WTC11 (cell line): ENCODE measurements at regions not wholly inside any gene's neighbourhood (a gene's known extent, or its start where the extent isn't known, plus 50 kb on each side); places are given as distances from the start of the nearest gene placed in this dataset.

Source experiments
- ATAC-seq: fragments of 200-7000 bp; cut with Tn5 transposase; 2 replicates; pipeline ENCODE4 v1.10.0; 2021; ENCODE audit warnings: mild to moderate bottlenecking, moderate library complexity
- CTCF ChIA-PET: fragments of 300-600 bp; sonication (Branson Sonifier 250); formaldehyde crosslinking; loops from one replicate; lab custom pipeline; 2021; ENCODE audit warnings: antibody characterized with exemption; lab: Charles Lee
- POLR2A ChIA-PET: fragments of 350-600 bp; sonication (Branson Sonifier 250); formaldehyde crosslinking; loops from one replicate; lab custom pipeline; 2021; ENCODE audit warnings: antibody characterized with exemption; lab: Charles Lee
- DNase-seq: peaks from one replicate; pipeline ENCODE4 v3.0.0; 2021; ENCODE audit warnings: low spot score
- H3K27ac Mint-ChIP-seq: 2 replicates; pipeline ENCODE4 v1.8.0; 2021; ENCODE audit warnings: mixed read lengths
- H3K27me3 Mint-ChIP-seq: 2 replicates; pipeline ENCODE4 v1.8.0; 2021; ENCODE audit warnings: low read depth, mild to moderate bottlenecking, moderate library complexity, mixed read lengths
- H3K36me3 Mint-ChIP-seq: 2 replicates; pipeline ENCODE4 v1.8.0; 2021; ENCODE audit warnings: mixed read lengths
- H3K4me1 Mint-ChIP-seq: 2 replicates; pipeline ENCODE4 v1.8.0; 2022; ENCODE audit warnings: mixed read lengths
- H3K4me3 Mint-ChIP-seq: 2 replicates; pipeline ENCODE4 v1.8.0; 2021; ENCODE audit warnings: mild to moderate bottlenecking, moderate library complexity, mixed read lengths
- H3K9me3 Mint-ChIP-seq: 2 replicates; pipeline ENCODE4 v1.8.0; 2021; ENCODE audit warnings: mixed read lengths
- ETV6 ChIP-seq: sonication (generic); formaldehyde crosslinking; IDR thresholded peaks from 2 replicates; pipeline ENCODE4 v1.8.1; 2022; ENCODE audit warnings: mild to moderate bottlenecking, missing genetic modification reagents
- FOXJ3 ChIP-seq: sonication (generic); formaldehyde crosslinking; IDR thresholded peaks from 2 replicates; pipeline ENCODE4 v1.9.0; 2021; ENCODE audit warnings: missing genetic modification reagents, mild to moderate bottlenecking, borderline replicate concordance
- FOXK1 ChIP-seq: sonication (generic); formaldehyde crosslinking; IDR thresholded peaks from 2 replicates; pipeline ENCODE4 v1.8.0; 2022; ENCODE audit warnings: mild to moderate bottlenecking, moderate library complexity, missing genetic modification reagents
- GTF2I ChIP-seq: fragments of 250-450 bp; sonication (Bioruptor Pico); conservative IDR thresholded peaks from 2 replicates; pipeline ENCODE4 v1.4.0; 2021; ENCODE audit warnings: mild to moderate bottlenecking
- MYBL2 ChIP-seq: sonication (generic); formaldehyde crosslinking; IDR thresholded peaks from 2 replicates; pipeline ENCODE4 v1.8.1; 2023; ENCODE audit warnings: mild to moderate bottlenecking, moderate library complexity, missing genetic modification reagents
- NFE2L1 ChIP-seq: sonication (generic); formaldehyde crosslinking; IDR thresholded peaks from 2 replicates; pipeline ENCODE4 v1.8.1; 2023; ENCODE audit warnings: missing genetic modification reagents
- NR1H2 ChIP-seq: sonication (generic); formaldehyde crosslinking; IDR thresholded peaks from 2 replicates; pipeline ENCODE4 v1.9.0; 2021; ENCODE audit warnings: mild to moderate bottlenecking, moderate library complexity, missing genetic modification reagents
- NR2C2 ChIP-seq: sonication (generic); formaldehyde crosslinking; IDR thresholded peaks from 2 replicates; pipeline ENCODE4 v1.8.0; 2022; ENCODE audit warnings: mild to moderate bottlenecking, missing genetic modification reagents
- RORB ChIP-seq: fragments of 250-450 bp; sonication (Bioruptor Pico); IDR thresholded peaks from 2 replicates; pipeline ENCODE4 v1.9.0; 2021; ENCODE audit warnings: mild to moderate bottlenecking
- SMAD3 ChIP-seq: sonication (generic); formaldehyde crosslinking; IDR thresholded peaks from 2 replicates; pipeline ENCODE4 v1.8.0; 2022; ENCODE audit warnings: missing genetic modification reagents, mild to moderate bottlenecking, borderline replicate concordance
- ZNF423 ChIP-seq: fragments of 250-450 bp; sonication (Bioruptor Pico); IDR thresholded peaks from 2 replicates; pipeline ENCODE4 v2.1.2; 2022; ENCODE audit warnings: mild to moderate bottlenecking, moderate library complexity
- TF ChIP-seq, protein P1 (sequence below): fragments of 250-450 bp; sonication (Bioruptor Pico); IDR thresholded peaks from 2 replicates; pipeline ENCODE4 v2.1.2; 2022; ENCODE audit warnings: mild to moderate bottlenecking, moderate library complexity
- TF ChIP-seq, protein P2 (sequence below): fragments of 250-450 bp; sonication (Bioruptor Pico); conservative IDR thresholded peaks from 2 replicates; pipeline ENCODE4 v1.9.0; 2021; ENCODE audit warnings: mild to moderate bottlenecking
- TF ChIP-seq, protein P3 (sequence below): sonication (generic); formaldehyde crosslinking; IDR thresholded peaks from 2 replicates; pipeline ENCODE4 v1.8.1; 2023; ENCODE audit warnings: mild to moderate bottlenecking, missing genetic modification reagents, moderate library complexity
- TF ChIP-seq, protein P4 (sequence below): sonication (generic); formaldehyde crosslinking; IDR thresholded peaks from 2 replicates; pipeline ENCODE4 v1.8.1; 2022; ENCODE audit warnings: mild to moderate bottlenecking, missing genetic modification reagents, moderate library complexity, borderline replicate concordance
- TF ChIP-seq, protein P5 (sequence below): sonication (generic); formaldehyde crosslinking; IDR thresholded peaks from 2 replicates; pipeline ENCODE4 v1.8.0; 2022; ENCODE audit warnings: mild to moderate bottlenecking, missing genetic modification reagents
- TF ChIP-seq, protein P6 (sequence below): sonication (generic); formaldehyde crosslinking; IDR thresholded peaks from 2 replicates; pipeline ENCODE4 v1.8.1; 2022; ENCODE audit warnings: low read depth, missing genetic modification reagents, borderline replicate concordance
- TF ChIP-seq, protein P7 (sequence below): sonication (generic); formaldehyde crosslinking; IDR thresholded peaks from 2 replicates; pipeline ENCODE4 v1.8.0; 2022; ENCODE audit warnings: mild to moderate bottlenecking, missing genetic modification reagents

DNA sequence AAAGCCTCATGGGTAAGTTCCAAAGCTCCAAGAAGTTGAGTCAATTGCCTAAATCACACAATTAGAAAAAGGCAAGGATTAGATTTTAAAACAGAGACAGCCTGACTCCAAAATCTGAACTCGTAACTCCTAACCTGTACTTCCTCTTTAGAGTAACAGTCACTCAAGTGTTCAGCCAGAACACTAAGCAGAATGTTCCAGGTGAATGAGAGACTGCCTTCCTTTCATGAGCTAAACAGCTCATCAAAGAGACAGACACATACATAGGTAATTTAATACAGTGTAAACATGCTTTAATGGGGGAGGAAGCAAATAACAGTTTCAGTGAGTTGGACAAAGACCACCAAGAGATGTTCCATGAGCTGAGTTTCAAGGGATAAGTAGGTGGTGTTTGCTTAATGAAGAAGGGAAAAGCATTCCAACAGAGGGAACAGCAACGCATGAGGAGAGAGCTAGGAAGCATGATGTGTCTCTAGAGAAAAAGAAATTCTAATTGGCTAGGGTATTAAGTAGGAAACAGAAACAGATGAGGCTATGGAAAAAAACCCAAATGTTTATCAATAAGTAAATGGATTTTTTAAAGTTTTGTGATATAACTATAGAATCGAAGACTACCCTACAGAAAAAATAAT is 403.9 kb downstream of the MED13L start:
- no peak for ATAC-seq
- H3K27me3 Mint-ChIP-seq = no peaks in the 10 kb centered on the region

DNA sequence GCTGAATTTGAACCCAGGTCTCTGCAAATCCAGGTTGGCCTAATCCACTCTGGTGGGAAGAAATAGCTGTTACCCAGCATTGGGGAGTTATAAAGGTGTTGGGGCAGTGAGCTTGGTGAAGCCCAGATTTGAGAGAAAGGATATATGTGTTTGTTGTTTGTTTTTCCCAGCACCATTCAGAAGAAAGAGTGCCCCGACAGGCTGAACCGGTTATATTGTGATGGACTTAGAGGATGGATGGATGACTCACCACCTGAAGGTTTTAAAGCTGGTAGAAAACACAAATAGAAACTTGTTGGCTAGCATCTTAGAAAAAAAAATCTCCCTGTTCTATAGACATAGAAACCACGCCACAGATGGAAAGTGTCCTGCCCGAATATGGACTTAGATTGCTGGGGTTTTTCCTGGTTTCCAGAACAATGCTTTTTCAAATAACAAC is 404.6 kb downstream of the MED13L start:
- ChIA-PET POLR2A (no interaction called here), CTCF (interaction anchor here (1.0 to 1.3 kb wide), 4 partner anchors 14 to 74 kb away, joined by 3 to 8 read pairs (median 4); no protein-coding TSS in a partner anchor)
- Mint-ChIP-seq H3K27me3 (no peaks in the 10 kb centered on the region), H3K9me3 (peaks cover 16% of the 10 kb centered on the region), H3K4me3 (peak overlapping the region; percentile 27), H3K27ac (peak overlapping the region; percentile 98), H3K4me1 (peaks cover 51% of the 10 kb centered on the region), H3K36me3 (no peaks in the 10 kb centered on the region)
- DNase-seq = peak; percentile 42
- peak; percentile 55 for ATAC-seq
- TF ChIP-seq, protein P1, sequence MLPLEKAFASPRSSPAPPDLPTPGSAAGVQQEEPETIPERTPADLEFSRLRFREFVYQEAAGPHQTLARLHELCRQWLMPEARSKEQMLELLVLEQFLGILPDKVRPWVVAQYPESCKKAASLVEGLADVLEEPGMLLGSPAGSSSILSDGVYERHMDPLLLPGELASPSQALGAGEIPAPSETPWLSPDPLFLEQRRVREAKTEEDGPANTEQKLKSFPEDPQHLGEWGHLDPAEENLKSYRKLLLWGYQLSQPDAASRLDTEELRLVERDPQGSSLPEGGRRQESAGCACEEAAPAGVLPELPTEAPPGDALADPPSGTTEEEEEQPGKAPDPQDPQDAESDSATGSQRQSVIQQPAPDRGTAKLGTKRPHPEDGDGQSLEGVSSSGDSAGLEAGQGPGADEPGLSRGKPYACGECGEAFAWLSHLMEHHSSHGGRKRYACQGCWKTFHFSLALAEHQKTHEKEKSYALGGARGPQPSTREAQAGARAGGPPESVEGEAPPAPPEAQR (CRISPR knock-in tag) = no peak
- TF ChIP-seq NR1H2 (CRISPR knock-in tag) (no peak), MYBL2 (CRISPR knock-in tag) (no peak), SMAD3 (CRISPR knock-in tag) (no peak), ZNF423 (CRISPR knock-in tag) (no peak), NFE2L1 (no peak), FOXK1 (CRISPR knock-in tag) (no peak), FOXJ3 (CRISPR knock-in tag) (no peak)
- TF ChIP-seq, protein P2, sequence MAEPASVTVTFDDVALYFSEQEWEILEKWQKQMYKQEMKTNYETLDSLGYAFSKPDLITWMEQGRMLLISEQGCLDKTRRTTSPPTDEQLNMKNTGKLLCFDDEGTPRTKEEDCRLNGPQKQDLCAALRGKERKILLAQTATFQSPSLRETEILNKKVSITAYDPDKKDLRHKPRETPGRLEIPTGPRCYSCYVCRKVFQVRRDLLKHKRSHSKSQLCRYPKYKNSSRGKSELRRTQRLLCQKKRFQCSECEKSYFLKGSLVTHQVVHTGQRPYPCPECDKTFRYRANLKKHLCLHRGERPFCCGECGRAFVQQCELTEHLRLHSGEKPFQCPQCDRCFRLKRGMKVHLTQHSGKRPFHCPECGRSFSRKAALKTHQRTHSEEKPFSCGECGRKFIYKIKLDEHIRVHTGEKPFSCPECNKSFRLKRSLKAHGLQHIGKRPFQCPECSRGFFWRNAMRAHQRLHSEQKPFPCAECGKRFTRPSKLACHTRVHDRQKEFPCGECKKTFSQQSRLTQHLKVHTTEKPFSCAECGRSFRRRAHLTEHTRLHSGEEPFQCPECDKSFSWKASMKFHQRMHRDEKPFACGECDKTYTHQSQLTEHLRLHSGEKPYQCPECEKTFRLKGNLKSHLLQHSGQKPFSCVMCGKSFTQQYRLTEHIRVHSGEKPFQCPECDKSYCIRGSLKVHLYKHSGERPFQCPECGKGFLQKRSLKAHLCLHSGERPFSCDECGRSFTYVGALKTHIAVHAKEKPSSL (CRISPR knock-in tag) = no peak
- TF ChIP-seq, protein P3, sequence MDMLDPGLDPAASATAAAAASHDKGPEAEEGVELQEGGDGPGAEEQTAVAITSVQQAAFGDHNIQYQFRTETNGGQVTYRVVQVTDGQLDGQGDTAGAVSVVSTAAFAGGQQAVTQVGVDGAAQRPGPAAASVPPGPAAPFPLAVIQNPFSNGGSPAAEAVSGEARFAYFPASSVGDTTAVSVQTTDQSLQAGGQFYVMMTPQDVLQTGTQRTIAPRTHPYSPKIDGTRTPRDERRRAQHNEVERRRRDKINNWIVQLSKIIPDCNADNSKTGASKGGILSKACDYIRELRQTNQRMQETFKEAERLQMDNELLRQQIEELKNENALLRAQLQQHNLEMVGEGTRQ = no peak
- TF ChIP-seq, protein P4, sequence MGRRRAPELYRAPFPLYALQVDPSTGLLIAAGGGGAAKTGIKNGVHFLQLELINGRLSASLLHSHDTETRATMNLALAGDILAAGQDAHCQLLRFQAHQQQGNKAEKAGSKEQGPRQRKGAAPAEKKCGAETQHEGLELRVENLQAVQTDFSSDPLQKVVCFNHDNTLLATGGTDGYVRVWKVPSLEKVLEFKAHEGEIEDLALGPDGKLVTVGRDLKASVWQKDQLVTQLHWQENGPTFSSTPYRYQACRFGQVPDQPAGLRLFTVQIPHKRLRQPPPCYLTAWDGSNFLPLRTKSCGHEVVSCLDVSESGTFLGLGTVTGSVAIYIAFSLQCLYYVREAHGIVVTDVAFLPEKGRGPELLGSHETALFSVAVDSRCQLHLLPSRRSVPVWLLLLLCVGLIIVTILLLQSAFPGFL (CRISPR knock-in tag) = no peak
- TF ChIP-seq, protein P5, sequence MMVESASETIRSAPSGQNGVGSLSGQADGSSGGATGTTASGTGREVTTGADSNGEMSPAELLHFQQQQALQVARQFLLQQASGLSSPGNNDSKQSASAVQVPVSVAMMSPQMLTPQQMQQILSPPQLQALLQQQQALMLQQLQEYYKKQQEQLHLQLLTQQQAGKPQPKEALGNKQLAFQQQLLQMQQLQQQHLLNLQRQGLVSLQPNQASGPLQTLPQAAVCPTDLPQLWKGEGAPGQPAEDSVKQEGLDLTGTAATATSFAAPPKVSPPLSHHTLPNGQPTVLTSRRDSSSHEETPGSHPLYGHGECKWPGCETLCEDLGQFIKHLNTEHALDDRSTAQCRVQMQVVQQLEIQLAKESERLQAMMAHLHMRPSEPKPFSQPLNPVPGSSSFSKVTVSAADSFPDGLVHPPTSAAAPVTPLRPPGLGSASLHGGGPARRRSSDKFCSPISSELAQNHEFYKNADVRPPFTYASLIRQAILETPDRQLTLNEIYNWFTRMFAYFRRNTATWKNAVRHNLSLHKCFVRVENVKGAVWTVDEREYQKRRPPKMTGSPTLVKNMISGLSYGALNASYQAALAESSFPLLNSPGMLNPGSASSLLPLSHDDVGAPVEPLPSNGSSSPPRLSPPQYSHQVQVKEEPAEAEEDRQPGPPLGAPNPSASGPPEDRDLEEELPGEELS (CRISPR knock-in tag) = no peak; the same call in 1 of the 2 replicates
- TF ChIP-seq, protein P6, sequence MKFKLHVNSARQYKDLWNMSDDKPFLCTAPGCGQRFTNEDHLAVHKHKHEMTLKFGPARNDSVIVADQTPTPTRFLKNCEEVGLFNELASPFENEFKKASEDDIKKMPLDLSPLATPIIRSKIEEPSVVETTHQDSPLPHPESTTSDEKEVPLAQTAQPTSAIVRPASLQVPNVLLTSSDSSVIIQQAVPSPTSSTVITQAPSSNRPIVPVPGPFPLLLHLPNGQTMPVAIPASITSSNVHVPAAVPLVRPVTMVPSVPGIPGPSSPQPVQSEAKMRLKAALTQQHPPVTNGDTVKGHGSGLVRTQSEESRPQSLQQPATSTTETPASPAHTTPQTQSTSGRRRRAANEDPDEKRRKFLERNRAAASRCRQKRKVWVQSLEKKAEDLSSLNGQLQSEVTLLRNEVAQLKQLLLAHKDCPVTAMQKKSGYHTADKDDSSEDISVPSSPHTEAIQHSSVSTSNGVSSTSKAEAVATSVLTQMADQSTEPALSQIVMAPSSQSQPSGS (CRISPR knock-in tag) = no peak

More for the DNA sequence above, 403.9 kb downstream of the MED13L start:
- Mint-ChIP-seq H3K27ac (peak overlapping the region; percentile 98), H3K4me1 (peaks cover 46% of the 10 kb centered on the region), H3K36me3 (no peaks in the 10 kb centered on the region), H3K4me3 (peak overlapping the region; percentile 27; the same call in 1 of the 2 replicates), H3K9me3 (peaks cover 16% of the 10 kb centered on the region)
- ChIA-PET POLR2A (no interaction called here), CTCF (interaction anchor here (1.0 to 1.3 kb wide), 3 partner anchors 13 to 73 kb away, joined by 3 to 4 read pairs (median 3); no protein-coding TSS in a partner anchor)
- DNase-seq = no peak
- TF ChIP-seq GTF2I (CRISPR knock-in tag) (0 out of 2 replicates have a peak, but pooled peaks have one; percentile 47), SMAD3 (CRISPR knock-in tag) (no peak), RORB (CRISPR knock-in tag) (no peak), NR2C2 (CRISPR knock-in tag) (no peak), ETV6 (CRISPR knock-in tag) (no peak)
- TF ChIP-seq, protein P7, sequence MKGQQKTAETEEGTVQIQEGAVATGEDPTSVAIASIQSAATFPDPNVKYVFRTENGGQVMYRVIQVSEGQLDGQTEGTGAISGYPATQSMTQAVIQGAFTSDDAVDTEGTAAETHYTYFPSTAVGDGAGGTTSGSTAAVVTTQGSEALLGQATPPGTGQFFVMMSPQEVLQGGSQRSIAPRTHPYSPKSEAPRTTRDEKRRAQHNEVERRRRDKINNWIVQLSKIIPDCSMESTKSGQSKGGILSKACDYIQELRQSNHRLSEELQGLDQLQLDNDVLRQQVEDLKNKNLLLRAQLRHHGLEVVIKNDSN = no peak
